H9 (cell line): ENCODE measurements at regions not wholly inside any gene's neighbourhood (a gene's known extent, or its start where the extent isn't known, plus 50 kb on each side); places are given as distances from the start of the nearest gene placed in this dataset.

Source experiments
- DNase-seq: peaks from one replicate; pipeline ENCODE4 v3.0.0-alpha.2; 2017
- H2AFZ ChIP-seq: one replicate; pipeline ENCODE4 v1.6.1; 2013; ENCODE audit warnings: mild to moderate bottlenecking, low read length, control low read depth, moderate library complexity
- H2AK5ac ChIP-seq: 2 replicates; pipeline ENCODE4 v1.6.1; 2013; ENCODE audit warnings: low read length, control low read depth, mixed read lengths; ENCODE audit not compliant: insufficient read length
- H2BK120ac ChIP-seq: one replicate; pipeline ENCODE4 v1.6.1; 2013; ENCODE audit warnings: low read depth, mild to moderate bottlenecking, low read length, control low read depth, inconsistent platforms; ENCODE audit not compliant: poor library complexity, severe bottlenecking
- H2BK12ac ChIP-seq: 2 replicates; pipeline ENCODE4 v1.6.1; 2013; ENCODE audit warnings: low read length, control low read depth, mixed read lengths, low read depth; ENCODE audit not compliant: insufficient read length
- H2BK15ac ChIP-seq: 2 replicates; pipeline ENCODE4 v1.6.1; 2013; ENCODE audit warnings: low read depth, low read length, control low read depth
- H2BK20ac ChIP-seq: one replicate; pipeline ENCODE4 v1.6.1; 2013; ENCODE audit warnings: low read depth, mild to moderate bottlenecking, low read length, control low read depth, inconsistent platforms; ENCODE audit not compliant: poor library complexity, severe bottlenecking
- H2BK5ac ChIP-seq: 2 replicates; pipeline ENCODE4 v1.6.1; 2013; ENCODE audit warnings: low read length, control low read depth, mixed read lengths; ENCODE audit not compliant: insufficient read length
- H3K14ac ChIP-seq: 2 replicates; pipeline ENCODE4 v1.6.1; 2013; ENCODE audit warnings: low read length, control low read depth; ENCODE audit not compliant: insufficient read depth
- H3K18ac ChIP-seq: 2 replicates; pipeline ENCODE4 v1.6.1; 2013; ENCODE audit warnings: low read depth, mild to moderate bottlenecking, mixed read lengths, low read length, control low read depth; ENCODE audit not compliant: insufficient read length
- H3K23ac ChIP-seq: 2 replicates; pipeline ENCODE4 v1.6.1; 2013; ENCODE audit warnings: low read length, control low read depth, mixed read lengths, low read depth; ENCODE audit not compliant: insufficient read length
- H3K23me2 ChIP-seq: 2 replicates; pipeline ENCODE4 v1.6.1; 2013; ENCODE audit warnings: low read depth, mild to moderate bottlenecking, mixed read lengths, low read length, control low read depth; ENCODE audit not compliant: insufficient read length, poor library complexity, severe bottlenecking
- H3K27ac ChIP-seq: 2 replicates; pipeline ENCODE4 v1.5.1; 2013; ENCODE audit warnings: low read length, control low read depth, mixed read lengths, low read depth; ENCODE audit not compliant: insufficient read length
- H3K27me3 ChIP-seq: 2 replicates; pipeline ENCODE4 v1.6.1; 2013; ENCODE audit warnings: low read length, control low read depth, inconsistent platforms; ENCODE audit not compliant: insufficient read depth
- H3K4ac ChIP-seq: 2 replicates; pipeline ENCODE4 v1.6.1; 2013; ENCODE audit warnings: low read depth, mild to moderate bottlenecking, control low read depth, inconsistent platforms, low read length, moderate library complexity
- H3K4me1 ChIP-seq: 2 replicates; pipeline ENCODE4 v1.6.1; 2013; ENCODE audit warnings: low read length, control low read depth, inconsistent platforms; ENCODE audit not compliant: insufficient read depth
- H3K4me2 ChIP-seq: 2 replicates; pipeline ENCODE4 v1.6.1; 2013; ENCODE audit warnings: low read length, control low read depth, mixed read lengths; ENCODE audit not compliant: insufficient read length, insufficient read depth
- H3K56ac ChIP-seq: 2 replicates; pipeline ENCODE4 v1.6.1; 2013; ENCODE audit warnings: low read depth, mild to moderate bottlenecking, mixed read lengths, low read length, control low read depth; ENCODE audit not compliant: insufficient read length
- H3K79me1 ChIP-seq: 2 replicates; pipeline ENCODE4 v1.6.1; 2013; ENCODE audit warnings: low read depth, mild to moderate bottlenecking, moderate library complexity, low read length, control low read depth, inconsistent platforms; ENCODE audit not compliant: insufficient read depth, poor library complexity, severe bottlenecking
- H3K79me2 ChIP-seq: 2 replicates; pipeline ENCODE4 v1.6.1; 2013; ENCODE audit warnings: low read length, control low read depth, inconsistent platforms; ENCODE audit not compliant: insufficient read depth
- H3K9ac ChIP-seq: 2 replicates; pipeline ENCODE4 v1.6.1; 2013; ENCODE audit warnings: low read length, control low read depth, mixed read lengths; ENCODE audit not compliant: insufficient read length; ENCODE audit errors: extremely low read depth
- H3K9me3 ChIP-seq: one replicate; pipeline ENCODE4 v1.6.1; 2013; ENCODE audit warnings: low read depth, low read length, inconsistent platforms; ENCODE audit not compliant: control insufficient read depth
- H3T11ph ChIP-seq: one replicate; pipeline ENCODE4 v1.6.1; 2013; ENCODE audit warnings: mild to moderate bottlenecking, low read length, control low read depth, inconsistent platforms
- H4K20me1 ChIP-seq: one replicate; pipeline ENCODE4 v1.6.1; 2013; ENCODE audit not compliant: control insufficient read depth, insufficient read length, insufficient read depth
- H4K5ac ChIP-seq: 2 replicates; pipeline ENCODE4 v1.6.1; 2013; ENCODE audit warnings: low read depth, mild to moderate bottlenecking, mixed read lengths, low read length, control low read depth; ENCODE audit not compliant: insufficient read length
- H4K8ac ChIP-seq: replicated peaks from 2 replicates; pipeline ENCODE4 v1.6.1; 2013; ENCODE audit warnings: low read length, control low read depth, mixed read lengths, low read depth; ENCODE audit not compliant: insufficient read length
- H4K91ac ChIP-seq: 2 replicates; pipeline ENCODE4 v1.6.1; 2013; ENCODE audit warnings: low read depth, mild to moderate bottlenecking, moderate library complexity, mixed read lengths, low read length, control low read depth; ENCODE audit not compliant: insufficient read length
- H3K27ac Mint-ChIP-seq, 3 experiments: 2 replicates in 2 of 3; 3 replicates in 1 of 3; pipeline ENCODE4 v1.8.0; 2020 to 2021; ENCODE audit warnings: mixed read lengths in 3 of 3, mild to moderate bottlenecking in 1 of 3, moderate library complexity in 1 of 3
- H3K27me3 Mint-ChIP-seq: 2 replicates; pipeline ENCODE4 v1.8.0; 2021; ENCODE audit warnings: low read depth, mild to moderate bottlenecking, moderate library complexity, mixed read lengths
- H3K36me3 Mint-ChIP-seq, 3 experiments: 2 replicates in 2 of 3; 3 replicates in 1 of 3; pipeline ENCODE4 v1.8.0; 2020 to 2021; ENCODE audit warnings: low read depth in 3 of 3, mixed read lengths in 3 of 3; ENCODE audit not compliant: insufficient read depth in 1 of 3
- H3K4me1 Mint-ChIP-seq, 2 experiments: 2 replicates each; pipeline ENCODE4 v1.8.0; 2020; ENCODE audit warnings: mixed read lengths in 2 of 2
- H3K4me3 Mint-ChIP-seq, 2 experiments: 2 replicates in 1 of 2; 3 replicates in 1 of 2; pipeline ENCODE4 v1.8.0; 2020 to 2021; ENCODE audit warnings: mild to moderate bottlenecking in 2 of 2, mixed read lengths in 2 of 2, moderate library complexity in 1 of 2
- H3K9me3 Mint-ChIP-seq, 2 experiments: 2 replicates in 1 of 2; 3 replicates in 1 of 2; pipeline ENCODE4 v1.8.0; 2020; ENCODE audit warnings: mild to moderate bottlenecking in 2 of 2, mixed read lengths in 2 of 2, moderate library complexity in 1 of 2
- CTCF ChIP-seq: fragments of 200-600 bp; sonication (generic); conservative IDR thresholded peaks from 3 replicates; pipeline ENCODE4 v1.8.0; 2021; ENCODE audit warnings: antibody characterized with exemption, mild to moderate bottlenecking
- WGBS: extraction: QIAGEN DNeasy Blood & Tissue Kit; methylation state at CpG from one replicate; pipeline ENCODE4 v1.1.7; 2013; ENCODE audit warnings: missing lambda C conversion rate, low lambda C conversion rate, mixed read lengths; ENCODE audit not compliant: insufficient read length; ENCODE audit errors: extremely low coverage; 5-methylcytosine and 5-hydroxymethylcytosine counted together

GRCh38 chr11:71075116-71075720 lies 177.2 kb downstream of the SHANK2 start:
- Histone ChIP-seq H3K9ac (no peak overlapping the region), H4K8ac (no peak overlapping the region), H3K56ac (no peak overlapping the region), H3K4me2 (no peak overlapping the region), H2AFZ (no peak overlapping the region), H2BK12ac (no peak overlapping the region), H3K27ac (no peak overlapping the region), H3K23me2 (no peaks in the 10 kb centered on the region), H3K79me1 (no peaks in the 10 kb centered on the region), H2BK15ac (no peak overlapping the region), H3K79me2 (no peaks in the 10 kb centered on the region), H3K4ac (no peak overlapping the region), H3T11ph (no peak overlapping the region), H4K5ac (no peak overlapping the region), H2BK120ac (no peak overlapping the region), H2BK20ac (no peak overlapping the region), H3K9me3 (peaks cover 8% of the 10 kb centered on the region), H3K18ac (no peak overlapping the region), H3K14ac (no peak overlapping the region), H4K20me1 (no peaks in the 10 kb centered on the region), H3K27me3 (no peaks in the 10 kb centered on the region), H4K91ac (no peak overlapping the region), H2AK5ac (no peak overlapping the region), H3K4me1 (no peaks in the 10 kb centered on the region), H2BK5ac (no peak overlapping the region), H3K23ac (no peak overlapping the region)
- no CpG with 5 or more reads among the region's 14 CpGs for WGBS
- Mint-ChIP-seq H3K4me3 (no peak overlapping the region), H3K36me3 (peaks cover 29 to 47% (median 39%) of the 10 kb centered on the region in 3 experiments), H3K27ac (0 out of 7 replicates have a peak overlapping the region, but pooled peaks of 1 of the 3 experiments have one; percentile 44), H3K4me1 (peaks cover 9 to 11% of the 10 kb centered on the region in 2 experiments), H3K9me3 (peaks cover 17 to 20% of the 10 kb centered on the region in 2 experiments), H3K27me3 (peaks cover 1% of the 10 kb centered on the region; the same call in 1 of the 2 replicates)
- TF ChIP-seq CTCF = no peak
- DNase-seq = no peak
